OCI-LY1 (cell line): ENCODE measurements at regions not wholly inside any gene's neighbourhood (a gene's known extent, or its start where the extent isn't known, plus 50 kb on each side); places are given as distances from the start of the nearest gene placed in this dataset.

Experiments
- H2AFZ ChIP-seq: fragments of 200-600 bp; sonication (generic), shearing (Covaris generic); 2 replicates; pipeline ENCODE4 v1.6.0; 2014; ENCODE audit warnings: antibody characterized with exemption, mild to moderate bottlenecking, low read length
- H3F3A ChIP-seq: fragments of 200-600 bp; sonication (generic), shearing (Covaris generic); 2 replicates; pipeline ENCODE4 v1.6.0; 2014; ENCODE audit warnings: mild to moderate bottlenecking, antibody characterized with exemption, low read length, moderate library complexity; ENCODE audit not compliant: insufficient read depth
- H3K27ac ChIP-seq: fragments of 200-600 bp; sonication (generic); 2 replicates; pipeline ENCODE4 v1.5.1; 2014; ENCODE audit warnings: low read length, mixed run types, mild to moderate bottlenecking, low read depth; ENCODE audit not compliant: poor library complexity, severe bottlenecking
- H3K27me3 ChIP-seq: fragments of 200-600 bp; sonication (generic); 2 replicates; pipeline ENCODE4 v1.6.0; 2014; ENCODE audit warnings: antibody characterized with exemption, mild to moderate bottlenecking, low read length, moderate library complexity; ENCODE audit not compliant: insufficient read depth
- H3K36me3 ChIP-seq: fragments of 200-600 bp; sonication (generic); 2 replicates; pipeline ENCODE4 v1.6.1; 2014; ENCODE audit warnings: mild to moderate bottlenecking, antibody characterized with exemption, low read length, moderate library complexity, mixed read lengths; ENCODE audit not compliant: insufficient read depth
- H3K4me1 ChIP-seq: fragments of 200-600 bp; sonication (generic); 2 replicates; pipeline ENCODE4 v1.5.1; 2014; ENCODE audit warnings: mild to moderate bottlenecking, low read length, moderate library complexity; ENCODE audit not compliant: insufficient read depth, severe bottlenecking
- H3K4me2 ChIP-seq: fragments of 200-600 bp; sonication (generic), shearing (Covaris generic); 2 replicates; pipeline ENCODE4 v1.6.1; 2014; ENCODE audit warnings: low read length
- H3K4me3 ChIP-seq: fragments of 200-600 bp; sonication (generic); 2 replicates; pipeline ENCODE4 v1.5.1; 2014; ENCODE audit warnings: low read length, low read depth, mild to moderate bottlenecking, mixed read lengths; ENCODE audit not compliant: poor library complexity, severe bottlenecking
- H3K79me2 ChIP-seq: fragments of 200-600 bp; shearing (Covaris generic); 2 replicates; pipeline ENCODE4 v1.6.1; 2016; ENCODE audit warnings: mixed run types, low read length, mixed read lengths; ENCODE audit not compliant: insufficient read depth
- H3K9ac ChIP-seq: fragments of 200-600 bp; sonication (generic), shearing (Covaris generic); 2 replicates; pipeline ENCODE4 v1.6.1; 2014; ENCODE audit warnings: mild to moderate bottlenecking, low read length, mixed read lengths
- H3K9me2 ChIP-seq: fragments of 200-600 bp; sonication (generic), shearing (Covaris generic); 2 replicates; pipeline ENCODE4 v1.6.1; 2014; ENCODE audit warnings: low read depth, mild to moderate bottlenecking, low read length, mixed read lengths
- H3K9me3 ChIP-seq: fragments of 200-600 bp; shearing (Covaris generic); 2 replicates; pipeline ENCODE4 v1.6.1; 2014; ENCODE audit warnings: low read length, mixed read lengths
- H4K20me1 ChIP-seq: fragments of 200-600 bp; sonication (generic), shearing (Covaris generic); 2 replicates; pipeline ENCODE4 v1.6.0; 2016; ENCODE audit warnings: mild to moderate bottlenecking, low read length; ENCODE audit not compliant: insufficient read depth
- EZH2 ChIP-seq: fragments of 200-600 bp; sonication (generic), shearing (Covaris generic); IDR thresholded peaks from 2 replicates; pipeline ENCODE4 v1.8.0; 2017; ENCODE audit warnings: borderline replicate concordance, mixed run types, mild to moderate bottlenecking, antibody characterized with exemption, low read length, moderate library complexity, mixed read lengths
- TF ChIP-seq, protein P1 (sequence below): fragments of 200-600 bp; sonication (generic), shearing (Covaris generic); IDR thresholded peaks from 2 replicates; pipeline ENCODE4 v1.5.1; 2017; ENCODE audit warnings: mild to moderate bottlenecking, antibody characterized with exemption, low read length, moderate library complexity, mixed read lengths

GRCh38 chr18:27242392-27243047, 57.4 kb upstream of the CHST9 start:
- Histone ChIP-seq H3K4me3 (no peak overlapping the region), H3K4me1 (no peaks in the 10 kb centered on the region), H3K79me2 (no peaks in the 10 kb centered on the region), H4K20me1 (no peaks in the 10 kb centered on the region), H3K27ac (no peak overlapping the region), H3K9me2 (no peaks in the 10 kb centered on the region), H3K9me3 (no peaks in the 10 kb centered on the region), H3K27me3 (no peaks in the 10 kb centered on the region), H2AFZ (no peak overlapping the region), H3F3A (no peaks in the 10 kb centered on the region), H3K36me3 (no peaks in the 10 kb centered on the region), H3K9ac (no peak overlapping the region), H3K4me2 (no peak overlapping the region)
- TF ChIP-seq, protein P1, sequence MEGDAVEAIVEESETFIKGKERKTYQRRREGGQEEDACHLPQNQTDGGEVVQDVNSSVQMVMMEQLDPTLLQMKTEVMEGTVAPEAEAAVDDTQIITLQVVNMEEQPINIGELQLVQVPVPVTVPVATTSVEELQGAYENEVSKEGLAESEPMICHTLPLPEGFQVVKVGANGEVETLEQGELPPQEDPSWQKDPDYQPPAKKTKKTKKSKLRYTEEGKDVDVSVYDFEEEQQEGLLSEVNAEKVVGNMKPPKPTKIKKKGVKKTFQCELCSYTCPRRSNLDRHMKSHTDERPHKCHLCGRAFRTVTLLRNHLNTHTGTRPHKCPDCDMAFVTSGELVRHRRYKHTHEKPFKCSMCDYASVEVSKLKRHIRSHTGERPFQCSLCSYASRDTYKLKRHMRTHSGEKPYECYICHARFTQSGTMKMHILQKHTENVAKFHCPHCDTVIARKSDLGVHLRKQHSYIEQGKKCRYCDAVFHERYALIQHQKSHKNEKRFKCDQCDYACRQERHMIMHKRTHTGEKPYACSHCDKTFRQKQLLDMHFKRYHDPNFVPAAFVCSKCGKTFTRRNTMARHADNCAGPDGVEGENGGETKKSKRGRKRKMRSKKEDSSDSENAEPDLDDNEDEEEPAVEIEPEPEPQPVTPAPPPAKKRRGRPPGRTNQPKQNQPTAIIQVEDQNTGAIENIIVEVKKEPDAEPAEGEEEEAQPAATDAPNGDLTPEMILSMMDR, result no peak
- no peak for TF ChIP-seq EZH2

- no peak overlapping the region for H3K4me3 ChIP-seq
- no peaks in the 10 kb centered on the region for H3K9me3 ChIP-seq
- H3K9ac ChIP-seq, result no peak overlapping the region
- H3K9me2 ChIP-seq, result no peaks in the 10 kb centered on the region
- no peak overlapping the region for H3K27ac ChIP-seq
- H3K27me3 ChIP-seq, result no peaks in the 10 kb centered on the region
- H2AFZ ChIP-seq, result no peak overlapping the region
- no peaks in the 10 kb centered on the region for H3F3A ChIP-seq
- H3K4me2 ChIP-seq, result no peak overlapping the region
- no peaks in the 10 kb centered on the region for H4K20me1 ChIP-seq
- no peaks in the 10 kb centered on the region for H3K79me2 ChIP-seq
- TF ChIP-seq, protein P1, result no peak
- no peak for TF ChIP-seq EZH2
- no peaks in the 10 kb centered on the region for H3K36me3 ChIP-seq
- H3K4me1 ChIP-seq, result no peaks in the 10 kb centered on the region
These were observed 55.3 kb upstream of the CHST9 start for GRCh38 chr18:27240383-27240782.

DNA sequence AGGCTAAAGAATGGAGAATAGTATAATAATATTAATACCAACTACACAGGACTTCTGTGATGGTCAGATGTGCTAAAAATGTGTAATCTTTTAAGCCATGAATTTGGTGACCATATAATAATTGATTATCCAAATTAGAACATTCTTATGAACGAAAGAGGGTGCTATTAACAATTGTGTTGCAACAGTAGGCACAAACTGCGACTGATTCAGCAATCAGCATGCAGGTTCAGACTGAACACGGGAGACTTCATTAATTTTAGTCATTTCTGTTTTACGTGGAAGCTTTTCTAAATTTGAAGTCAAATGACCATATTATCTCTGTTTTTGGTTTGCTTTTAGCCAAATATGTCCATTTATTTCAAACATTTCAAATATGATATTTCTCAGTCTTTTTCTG, 54.6 kb upstream of the CHST9 start:
- Histone ChIP-seq H3K27ac (no peak overlapping the region), H3K9me3 (no peaks in the 10 kb centered on the region), H3K36me3 (no peaks in the 10 kb centered on the region), H3K9me2 (no peaks in the 10 kb centered on the region), H3K27me3 (no peaks in the 10 kb centered on the region), H3F3A (no peaks in the 10 kb centered on the region), H4K20me1 (no peaks in the 10 kb centered on the region), H2AFZ (no peak overlapping the region), H3K4me2 (no peak overlapping the region), H3K4me1 (no peaks in the 10 kb centered on the region), H3K9ac (no peak overlapping the region), H3K4me3 (no peak overlapping the region), H3K79me2 (no peaks in the 10 kb centered on the region)
- no peak for TF ChIP-seq EZH2
- TF ChIP-seq, protein P1, result no peak
